HG02870 (cell line): ENCODE measurements at regions not wholly inside any gene's neighbourhood (a gene's known extent, or its start where the extent isn't known, plus 50 kb on each side); places are given as distances from the start of the nearest gene placed in this dataset.
A peak's percentile ranks its signal among the peaks of the same experiment; 100 is the strongest.

Experiments
- ATAC-seq: cut with Tn5 transposase; IDR thresholded peaks from one replicate; pipeline ENCODE4 v1.9.1; 2021; ENCODE audit warnings: mild to moderate bottlenecking, moderate library complexity; ENCODE audit not compliant: unreplicated experiment

DNA sequence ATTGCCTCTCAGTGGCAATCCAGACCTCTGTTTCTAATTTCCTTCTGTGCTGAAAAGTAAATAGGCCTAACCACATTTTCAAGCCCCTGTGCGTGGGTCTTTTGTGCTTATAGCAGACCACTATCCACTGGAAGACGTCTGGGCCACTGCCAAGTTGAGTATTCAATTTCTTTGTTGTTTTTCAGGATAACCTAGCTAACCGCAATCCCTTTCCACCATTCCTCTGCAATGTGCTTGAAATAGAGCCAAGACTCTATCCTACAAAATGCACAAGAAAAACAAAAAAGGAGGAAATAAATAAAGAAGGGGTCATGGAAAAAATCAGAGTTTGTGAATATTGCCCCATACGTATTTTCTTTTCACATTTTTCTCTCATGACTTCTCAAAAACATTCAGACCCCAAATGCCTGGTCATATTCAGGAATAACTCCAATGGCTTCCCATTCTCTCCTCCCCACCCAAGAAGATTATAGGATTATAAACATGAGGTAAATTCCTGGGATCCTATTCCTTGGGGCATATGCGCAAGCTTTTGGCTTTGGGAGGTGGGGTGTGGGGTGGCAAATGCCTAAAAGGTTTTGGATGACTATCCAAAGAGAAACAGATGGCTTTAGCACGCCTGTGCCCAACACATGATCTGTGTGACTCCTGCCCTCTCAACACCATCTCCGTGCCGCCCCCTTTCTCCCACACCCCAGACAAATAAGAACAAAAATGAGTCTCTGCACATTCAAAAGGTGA, 217.9 kb upstream of the THBS1 start:
- ATAC-seq = no peak

DNA sequence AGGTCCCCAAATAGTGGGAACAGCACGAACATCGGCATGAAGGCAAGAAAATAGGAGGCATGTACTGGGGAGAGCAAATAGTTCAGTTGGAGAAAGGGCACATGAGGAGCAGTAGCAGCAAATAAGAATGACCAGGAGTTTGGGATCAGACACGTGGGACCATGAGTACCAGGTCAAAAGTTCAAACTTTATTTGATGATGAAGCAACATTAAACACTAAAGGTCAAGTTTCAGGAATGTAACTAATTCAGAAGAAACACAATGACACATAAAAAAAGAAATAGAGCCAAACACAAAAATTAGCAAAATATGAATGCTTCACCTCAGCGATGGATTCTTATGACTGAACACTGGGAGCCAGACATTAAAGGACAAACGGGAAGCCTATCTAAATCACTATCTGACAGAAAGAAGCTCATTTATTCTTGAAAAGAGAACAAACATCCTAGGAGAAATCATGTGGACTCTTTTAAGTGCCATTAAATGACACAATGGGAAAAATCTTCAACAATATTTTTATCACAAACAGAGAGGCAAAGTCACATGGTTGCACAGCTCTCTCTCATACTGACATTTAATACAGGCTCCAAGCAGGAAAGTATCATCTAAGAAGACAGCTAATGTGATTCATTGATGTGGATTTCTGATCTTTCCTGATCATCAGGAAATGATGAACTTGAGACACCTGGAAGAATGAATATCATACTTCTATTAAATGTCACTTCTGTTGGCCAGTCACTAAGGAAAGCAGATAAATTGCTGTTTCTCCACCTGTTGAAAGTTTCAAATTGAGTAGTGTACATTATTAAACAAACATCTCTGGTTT, 216.9 kb upstream of the THBS1 start:
- ATAC-seq = no peak

DNA sequence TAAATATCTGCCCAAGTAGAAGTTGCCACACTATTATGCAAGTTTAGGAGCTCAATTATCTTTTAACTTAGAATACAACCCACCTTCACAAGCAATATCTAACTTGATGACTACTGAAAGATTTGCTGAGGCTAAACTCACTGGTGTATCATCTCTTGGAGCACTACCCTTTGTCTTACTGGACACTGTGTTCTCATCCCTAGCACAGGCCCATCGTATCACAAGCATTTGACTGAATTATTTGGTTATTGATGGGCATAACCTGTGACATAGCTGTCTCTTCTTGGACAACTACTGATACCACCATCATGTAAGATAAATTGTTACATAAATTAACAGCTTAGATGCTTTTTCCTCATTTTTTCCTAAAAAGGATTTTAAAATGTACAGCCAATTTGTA, 216.2 kb upstream of the THBS1 start:
- no peak for ATAC-seq

DNA sequence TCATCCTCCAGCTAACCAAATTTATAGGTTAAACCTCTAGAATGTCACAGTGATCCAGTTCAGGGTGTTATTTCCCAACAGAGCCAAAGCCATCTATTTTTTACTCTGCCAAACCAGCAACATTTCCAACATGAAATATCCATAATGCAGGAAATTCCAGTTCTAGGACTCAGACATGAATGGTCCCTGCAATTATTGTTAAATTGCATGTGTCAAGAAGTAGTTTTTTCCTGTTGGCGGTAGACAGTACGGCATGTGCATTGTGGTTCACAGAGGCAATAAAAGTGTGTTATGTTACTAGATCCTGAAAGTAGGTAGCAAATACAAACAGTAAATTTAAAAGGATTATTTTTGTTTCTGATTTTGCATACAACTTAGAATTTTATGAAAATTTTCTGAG, 215.7 kb upstream of the THBS1 start:
- ATAC-seq = no peak

DNA sequence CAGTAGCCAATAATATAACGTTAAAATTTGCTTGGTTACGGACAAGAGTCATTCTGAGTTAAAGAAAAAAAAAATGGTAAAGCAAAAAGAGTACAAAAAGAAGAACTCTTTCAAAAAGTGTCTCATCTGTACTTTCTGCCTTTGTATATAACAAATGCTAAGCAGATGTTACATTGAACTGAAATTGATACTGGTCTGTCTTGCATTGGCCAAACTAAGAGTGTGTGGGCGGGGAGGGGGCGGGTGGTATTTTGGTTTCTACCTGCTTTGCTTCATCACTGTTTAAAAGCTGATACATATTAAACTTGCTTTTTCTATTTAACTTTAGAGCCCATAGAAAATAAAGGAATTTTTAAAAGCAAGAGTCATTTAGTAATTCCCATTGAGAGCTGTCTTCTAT, 215.0 kb upstream of the THBS1 start:
- ATAC-seq = peak; percentile 71

DNA sequence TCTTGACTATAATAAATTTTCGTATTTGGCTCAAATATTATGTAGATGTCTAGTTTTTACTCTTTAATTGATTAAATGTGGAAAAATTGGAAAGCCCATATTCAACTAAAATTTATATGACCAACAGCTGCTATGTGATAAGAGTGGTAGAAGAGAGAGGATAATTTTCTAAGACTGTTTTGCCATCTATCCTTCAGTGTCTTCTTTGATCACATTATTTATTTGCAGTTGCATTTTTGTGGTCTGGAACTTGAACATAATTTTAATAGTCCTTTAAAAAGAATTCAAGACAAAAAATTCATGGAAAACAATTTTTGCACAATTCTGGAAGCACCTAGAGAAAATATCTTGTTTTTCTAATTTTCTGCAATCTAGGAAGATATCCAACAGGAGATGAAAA, 213.3 kb upstream of the THBS1 start:
- no peak for ATAC-seq

DNA sequence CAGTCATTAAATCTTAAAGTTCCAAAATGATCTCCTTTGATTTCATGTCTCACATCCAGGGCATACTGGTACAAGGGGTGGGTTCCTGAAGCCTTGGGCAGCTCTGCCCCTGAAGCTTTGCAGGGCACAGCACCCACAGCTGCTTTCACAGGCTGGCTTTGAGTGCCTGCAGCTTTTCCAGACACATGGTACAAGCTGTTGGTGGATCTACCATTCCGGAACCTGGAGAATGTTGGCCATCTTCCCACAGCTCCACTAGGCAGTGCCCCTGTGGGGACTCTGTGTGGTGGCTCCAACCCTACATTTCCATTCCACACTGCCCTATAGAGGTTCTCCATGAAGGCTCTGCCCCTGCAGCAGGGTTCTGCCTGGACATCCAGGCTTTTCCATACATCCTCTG, 211.1 kb upstream of the THBS1 start:
- no peak for ATAC-seq

DNA sequence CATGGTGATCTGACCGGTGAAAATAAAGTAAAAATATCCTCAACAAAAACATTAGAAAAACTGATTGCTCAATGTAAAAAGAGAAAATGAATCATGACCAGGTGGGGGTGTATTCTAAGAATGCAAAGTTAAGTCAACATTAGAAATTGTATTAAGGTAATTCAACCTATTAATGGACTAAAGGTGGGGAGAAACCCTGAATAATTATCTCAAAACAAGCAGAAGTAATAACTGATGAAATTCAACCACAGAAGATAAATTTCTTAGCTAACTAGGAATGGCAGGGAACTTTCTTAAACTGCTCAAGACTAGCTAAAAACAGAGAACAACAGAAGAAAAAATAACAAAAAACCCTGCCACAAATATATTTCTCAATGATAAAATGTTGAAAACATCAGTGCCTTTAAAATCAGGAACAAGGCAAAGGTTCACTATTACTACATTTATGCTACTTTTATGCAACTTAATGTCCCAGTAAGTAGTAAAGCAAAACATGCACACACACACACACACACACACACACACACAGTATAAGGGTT, 204.4 kb upstream of the THBS1 start:
- ATAC-seq = no peak

DNA sequence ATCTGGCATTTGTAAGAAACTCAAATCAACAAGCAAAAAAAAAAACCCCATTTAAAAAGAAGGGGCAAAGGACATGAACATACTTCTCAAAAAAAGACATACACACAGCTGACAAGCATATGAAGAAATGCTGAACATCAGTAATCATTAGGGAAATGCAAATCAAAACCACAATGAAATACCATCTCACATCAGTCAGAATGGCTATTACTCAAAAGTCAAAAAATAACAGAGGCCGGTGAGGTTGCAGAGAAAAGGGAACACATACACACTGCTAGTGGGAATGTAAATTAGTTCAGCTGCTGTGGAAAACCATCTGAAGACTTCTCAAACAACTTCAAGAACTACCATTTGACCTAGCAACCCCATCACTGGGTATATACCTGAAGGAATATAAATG, 199.4 kb upstream of the THBS1 start:
- peak; percentile 79 for ATAC-seq

DNA sequence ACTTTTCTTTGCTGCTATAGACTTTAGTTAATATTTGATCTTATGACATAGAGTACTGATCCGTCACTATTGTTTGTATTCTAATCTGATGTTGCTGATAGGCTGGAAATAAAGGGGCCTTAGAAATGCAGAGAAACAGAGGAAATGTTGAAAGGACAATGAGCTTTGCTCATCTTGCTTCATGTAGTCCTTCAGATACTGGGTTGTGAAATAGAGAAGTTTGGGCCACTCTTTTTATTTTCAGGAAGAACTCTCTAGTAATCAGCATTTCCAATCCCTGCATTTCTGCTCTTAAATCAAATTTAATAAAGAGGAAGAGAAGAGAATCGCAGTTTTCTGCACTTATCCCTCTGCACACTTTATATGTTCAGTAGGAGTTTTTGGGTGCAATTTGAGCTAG, 192.8 kb upstream of the THBS1 start:
- no peak for ATAC-seq

DNA sequence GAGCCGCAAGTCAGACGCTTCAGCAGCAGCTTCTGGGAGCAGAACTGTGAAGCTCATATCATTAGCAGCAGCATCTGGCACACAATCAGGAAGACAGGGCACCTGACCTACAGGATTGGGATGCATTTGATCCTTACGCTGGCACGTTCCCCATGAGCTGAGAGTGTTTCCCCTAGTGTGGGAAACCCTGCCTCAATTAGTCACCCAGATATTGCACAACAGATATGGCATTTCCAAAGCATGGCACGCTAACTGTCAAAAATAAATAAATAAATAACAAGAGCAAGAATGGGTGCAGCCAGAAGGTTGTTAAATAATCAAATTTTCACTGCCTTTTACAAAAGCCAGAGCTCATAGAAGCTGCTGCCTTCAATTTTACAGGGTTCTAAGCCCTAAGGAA, 189.6 kb upstream of the THBS1 start:
- ATAC-seq = no peak

DNA sequence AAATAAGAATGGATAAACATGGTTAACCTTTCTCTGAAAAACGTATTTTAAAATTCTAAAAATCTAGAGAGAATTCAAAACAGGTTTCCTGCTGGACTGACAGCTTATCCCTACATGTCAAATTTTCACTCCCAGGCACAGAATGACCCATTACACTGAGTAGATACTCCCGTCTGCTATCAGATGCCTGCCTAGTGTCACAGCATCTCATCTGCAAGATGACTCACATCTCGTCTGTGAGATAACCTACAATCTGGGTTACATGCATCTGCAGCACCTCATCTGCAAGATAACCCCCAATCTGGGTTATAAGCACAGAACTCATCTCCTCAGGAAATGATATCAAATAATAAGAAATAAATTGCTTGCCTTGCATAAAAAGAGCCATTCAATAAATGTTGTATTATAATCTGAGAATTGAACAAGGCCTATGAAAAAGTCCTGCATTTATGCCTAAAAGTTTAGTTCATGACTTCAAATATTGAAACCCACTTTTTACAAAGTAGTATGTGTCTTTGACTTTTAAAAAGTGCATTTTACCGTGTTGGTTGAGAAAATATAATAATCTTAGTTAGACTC, 188.3 kb upstream of the THBS1 start:
- ATAC-seq = no peak

DNA sequence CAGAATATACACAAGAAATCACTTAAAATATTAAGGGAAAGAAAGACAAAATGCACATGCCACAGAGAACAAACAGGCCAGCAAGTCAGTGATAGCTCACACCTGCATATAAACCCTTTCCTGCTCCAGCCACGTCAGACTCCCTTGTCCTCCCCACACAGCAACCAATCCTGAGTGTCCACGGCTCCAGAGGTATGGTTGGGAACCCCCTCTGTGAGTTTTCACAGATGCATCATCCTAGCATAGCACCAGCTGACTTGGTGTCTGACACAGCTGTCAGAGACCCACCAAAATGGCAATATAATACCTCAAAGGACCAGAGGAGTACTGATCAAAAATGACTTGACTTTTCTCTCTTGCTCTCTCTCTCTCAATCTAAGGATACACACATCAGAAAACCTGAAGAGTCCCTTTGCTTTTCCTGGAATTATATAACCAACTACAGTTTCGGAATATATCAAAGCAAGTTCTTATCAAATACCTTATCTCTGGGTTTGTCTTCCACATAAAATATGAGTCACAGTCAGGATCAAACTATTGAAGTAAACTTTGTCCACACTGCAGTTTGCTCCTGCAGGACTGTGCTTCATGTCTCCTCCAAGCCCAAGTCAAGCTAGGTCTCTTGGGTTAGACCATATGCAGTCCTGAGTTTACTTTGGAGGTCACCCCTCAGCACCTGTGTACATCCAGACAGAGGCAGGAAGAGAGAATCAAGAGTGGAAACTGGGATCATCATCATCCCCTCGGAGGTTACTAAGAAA, 187.1 kb upstream of the THBS1 start:
- no peak for ATAC-seq

DNA sequence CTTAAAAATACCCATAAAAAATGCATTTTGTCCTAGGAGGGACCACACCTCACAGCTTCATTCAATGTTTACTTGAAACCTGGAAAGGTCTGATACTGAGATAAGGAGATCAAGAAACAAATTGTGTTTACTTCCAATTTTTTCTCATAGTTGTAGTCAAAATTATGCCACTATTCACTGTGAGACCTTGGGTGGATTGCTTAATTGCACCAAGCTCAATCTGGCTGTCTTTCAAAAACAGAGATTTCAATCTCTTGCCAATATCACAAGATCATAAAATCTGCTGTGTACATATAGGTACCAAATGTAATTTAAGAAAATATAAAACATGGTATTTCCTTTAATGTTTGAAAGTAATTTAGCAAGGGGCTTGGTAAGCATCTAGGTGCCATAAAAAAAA, 186.4 kb upstream of the THBS1 start:
- no peak for ATAC-seq

DNA sequence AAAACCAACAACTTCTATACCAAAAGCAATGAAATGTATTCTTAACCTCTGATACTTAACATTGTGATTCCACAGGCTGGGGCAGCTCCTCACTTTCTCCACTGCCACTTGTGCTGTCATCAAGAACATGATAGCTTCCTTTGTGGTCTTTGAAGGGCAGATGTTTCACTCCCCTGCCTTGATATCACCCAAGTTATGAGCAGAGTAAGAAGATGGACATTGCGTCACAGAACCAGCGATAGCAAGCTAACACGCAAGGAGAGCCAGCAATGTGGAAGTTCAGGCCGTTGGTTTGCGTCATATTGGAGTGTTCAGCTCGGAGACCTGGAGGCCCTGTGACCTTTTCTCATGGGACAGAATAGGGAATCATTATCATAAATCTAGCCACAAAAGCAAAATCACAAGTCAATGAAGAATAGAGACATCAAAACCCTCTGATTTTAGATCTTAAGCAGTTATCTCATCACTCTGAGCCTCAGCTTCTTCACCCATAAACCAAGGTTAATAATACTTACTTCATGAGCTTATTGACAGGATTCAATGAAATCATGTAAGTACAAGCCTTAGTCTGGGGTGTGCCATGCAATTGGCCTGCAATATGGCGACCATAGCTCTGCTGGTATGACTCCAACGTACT, 183.8 kb upstream of the THBS1 start:
- no peak for ATAC-seq

DNA sequence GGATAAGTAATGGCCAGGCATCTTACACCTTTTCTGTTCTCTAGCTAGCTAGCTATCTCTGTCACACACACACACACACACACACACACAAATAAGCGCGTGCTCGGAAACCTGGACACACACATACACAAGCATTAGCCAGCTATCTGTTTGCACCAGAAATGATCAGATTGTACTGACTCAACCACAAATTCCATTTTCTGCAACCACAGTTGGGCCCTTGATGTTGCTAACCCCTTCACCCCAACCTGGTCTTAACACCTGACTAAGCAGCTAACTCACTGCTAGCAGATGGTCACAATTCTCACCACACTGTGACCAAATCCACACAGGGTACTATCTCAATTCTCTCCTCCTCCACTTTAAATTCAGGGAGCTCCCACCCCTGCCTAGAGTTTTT, 183.0 kb upstream of the THBS1 start:
- no peak for ATAC-seq

DNA sequence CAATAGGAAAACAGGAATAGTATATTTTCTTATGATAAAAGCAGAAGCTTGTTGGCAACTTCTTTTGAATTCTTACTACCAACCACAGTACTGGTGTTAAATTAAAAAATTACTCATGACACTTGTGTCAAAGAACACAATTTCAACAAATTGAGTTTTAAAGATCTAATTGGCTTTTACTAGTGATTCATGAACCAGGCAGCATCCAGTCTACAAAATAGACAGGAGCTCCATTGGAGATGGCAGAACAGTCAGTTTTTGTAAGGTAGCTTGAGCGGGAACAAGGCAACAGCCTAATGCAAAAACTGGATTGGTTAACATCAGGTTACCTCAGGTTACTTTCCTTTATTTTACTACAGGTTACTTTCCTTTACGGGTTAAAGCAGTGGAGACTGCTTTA, 181.3 kb upstream of the THBS1 start:
- ATAC-seq = no peak

DNA sequence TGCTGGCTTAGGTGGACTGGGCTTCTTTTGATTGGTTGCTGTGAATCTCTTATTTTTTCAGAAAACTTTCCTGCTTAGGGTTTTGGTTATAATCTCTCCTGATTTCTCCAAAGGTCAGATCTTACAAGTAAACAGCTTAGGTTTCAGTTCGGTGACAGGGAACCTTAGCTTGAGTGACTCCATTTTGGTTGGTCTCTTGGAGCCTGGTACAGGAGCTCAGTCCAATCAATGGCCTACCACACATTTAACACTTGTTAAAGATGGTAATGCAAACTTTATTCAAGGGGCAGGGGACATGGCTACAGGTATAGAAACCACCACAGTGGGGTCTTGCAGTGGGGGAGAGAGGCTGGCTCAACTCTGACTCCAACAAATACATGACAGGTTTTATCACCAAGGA, 180.9 kb upstream of the THBS1 start:
- no peak for ATAC-seq

DNA sequence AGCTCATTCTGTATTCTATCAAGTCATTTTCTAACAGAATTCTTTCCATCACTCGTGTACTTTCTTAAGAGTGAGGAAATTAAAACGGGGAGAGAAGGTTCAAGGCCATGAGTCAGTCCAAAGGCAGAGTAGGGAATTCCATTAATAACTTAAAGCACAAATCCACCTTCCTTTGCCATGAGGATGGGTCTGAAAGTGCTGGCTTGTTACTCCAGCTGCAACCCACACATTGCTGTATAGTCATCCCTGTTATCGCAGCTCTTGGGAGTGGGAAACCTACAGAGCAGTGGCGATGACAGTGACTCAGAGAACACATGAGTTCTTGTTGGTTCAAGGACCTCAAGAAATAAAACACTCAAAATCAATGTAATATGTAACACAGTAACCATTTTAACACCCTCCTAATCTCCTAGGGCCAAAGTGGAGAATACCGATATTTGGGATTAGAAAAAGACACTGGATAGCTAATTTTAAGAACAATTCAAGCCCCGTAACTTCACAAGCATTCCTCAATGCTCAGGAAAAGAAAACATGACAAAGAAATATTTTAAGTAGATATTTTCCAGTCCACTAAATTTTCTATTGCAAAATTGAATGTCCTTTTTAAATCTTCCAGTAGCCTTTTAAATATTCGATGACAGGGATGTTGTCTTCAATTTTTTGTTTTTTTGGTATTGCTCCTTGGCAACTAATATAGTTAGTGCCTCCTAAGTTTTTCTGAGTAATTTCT, 179.9 kb upstream of the THBS1 start:
- no peak for ATAC-seq

DNA sequence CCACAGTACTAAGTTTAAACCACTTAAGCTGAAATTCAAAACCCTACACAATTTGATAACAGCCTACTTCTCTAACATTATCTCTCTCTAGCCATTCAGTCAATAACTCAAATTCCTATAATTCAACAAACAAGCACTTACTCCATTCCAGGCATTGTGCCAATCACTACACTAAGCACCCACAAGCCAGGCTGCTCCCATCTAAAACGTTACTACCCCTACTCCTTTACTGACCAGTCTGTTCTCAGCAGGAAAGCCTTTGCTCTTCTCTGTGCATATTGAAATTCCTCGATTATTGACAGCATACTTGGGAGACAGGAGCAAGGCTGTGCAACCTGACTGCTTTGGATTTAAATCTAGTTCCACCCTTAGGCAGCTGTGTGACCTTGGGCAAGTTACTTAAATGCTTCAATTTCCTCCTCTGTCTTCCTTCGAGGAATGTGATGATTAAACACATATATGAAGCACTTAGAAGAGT, 177.2 kb upstream of the THBS1 start:
- ATAC-seq = no peak
